Breast epithelium (tissue), 4 donors: ENCODE measurements at regions not wholly inside any gene's neighbourhood (a gene's known extent, or its start where the extent isn't known, plus 50 kb on each side); places are given as distances from the start of the nearest gene placed in this dataset.

Source experiments
- DNase-seq, 2 donors: peaks; one replicate each; pipeline ENCODE4 v3.0.0-alpha.2; 2019; ENCODE audit warnings: low spot score in 2 of 2
- H3K27ac ChIP-seq, 2 donors: fragments of 200-600 bp; sonication (generic) in 1 of 2; one replicate each; pipeline ENCODE4 v1.5.1; 2016 to 2019; ENCODE audit warnings: mild to moderate bottlenecking in 1 of 2
- H3K27me3 ChIP-seq, 2 donors: fragments of 200-600 bp; sonication (generic) in 1 of 2; one replicate each; pipeline versions ENCODE4 v1.5.1 to v1.6.0; 2017 to 2019; ENCODE audit warnings: control low read depth in 1 of 2, mild to moderate bottlenecking in 1 of 2
- H3K36me3 ChIP-seq: fragments of 200-600 bp; one replicate; pipeline ENCODE4 v1.5.1; 2019
- H3K4me1 ChIP-seq, 2 donors: fragments of 200-600 bp; sonication (generic); one replicate each; pipeline ENCODE4 v1.5.1; 2016 to 2019; ENCODE audit warnings: control low read depth in 1 of 2
- H3K4me3 ChIP-seq, 3 donors: fragments of 200-600 bp; sonication (generic); 1 replicate in 2 of 3; 2 replicates in 1 of 3; pipeline ENCODE4 v1.5.1; 2016 to 2019; ENCODE audit warnings: mild to moderate bottlenecking in 3 of 3, moderate library complexity in 2 of 3
- H3K9me3 ChIP-seq, 2 donors: fragments of 200-600 bp; sonication (generic) in 1 of 2; one replicate each; pipeline ENCODE4 v1.5.1; 2016 to 2019; ENCODE audit warnings: control low read depth in 1 of 2
- CTCF ChIP-seq, 3 donors: fragments of 450-650 bp; IDR thresholded peaks; one replicate each; pipeline ENCODE4 v1.5.1; 2016 to 2017; ENCODE audit warnings: antibody characterized with exemption in 3 of 3, mild to moderate bottlenecking in 3 of 3, moderate library complexity in 3 of 3
- POLR2A ChIP-seq: fragments of 450-650 bp; IDR thresholded peaks from one replicate; pipeline ENCODE4 v1.6.1; 2016; ENCODE audit warnings: antibody characterized with exemption, mild to moderate bottlenecking, moderate library complexity
- POLR2AphosphoS5 ChIP-seq, 3 donors: sonication (generic); formaldehyde crosslinking; IDR thresholded peaks; one replicate each; pipeline ENCODE4 v1.6.1; 2017; ENCODE audit warnings: antibody characterized with exemption in 3 of 3
- intact Hi-C: fragments of 100-400 bp; cut with DNase I; formaldehyde crosslinking; loops from one replicate; pipeline ENCODE4 v1.15.1; 2023; ENCODE audit warnings: low total_unique reads

DNA sequence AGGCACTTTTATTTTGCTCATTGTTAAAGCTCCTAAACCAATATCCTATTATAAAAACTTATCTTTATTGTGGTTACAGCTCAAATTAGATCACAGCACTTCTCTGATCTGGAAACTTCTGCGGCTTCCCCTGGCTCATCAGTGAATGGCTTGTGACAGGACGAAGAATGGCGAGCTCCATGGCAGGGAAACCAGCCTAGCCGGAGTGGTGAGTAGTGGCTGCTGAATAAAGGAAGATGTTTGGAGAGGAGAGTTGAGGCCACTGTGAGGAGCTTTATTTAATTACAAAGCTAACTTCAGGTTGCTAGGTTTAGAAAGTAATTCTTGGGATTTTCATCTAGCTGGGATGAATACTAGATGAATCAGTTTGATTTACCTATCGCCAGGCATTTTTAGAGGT is 213.5 kb downstream of the CYRIA start:
- Histone ChIP-seq H3K36me3 (no peaks in the 10 kb centered on the region), H3K27ac (no peak overlapping the region), H3K4me1 (no peaks in the 10 kb centered on the region), H3K9me3 (no peaks in the 10 kb centered on the region), H3K4me3 (no peak overlapping the region), H3K27me3 (no peaks in the 10 kb centered on the region)
- intact Hi-C loops: no loop called here
- DNase-seq: no peak
- TF ChIP-seq CTCF (IDR thresholded peaks at IDR 0.05) (no peak), POLR2AphosphoS5 (IDR thresholded peaks at IDR 0.05) (no peak), POLR2A (no peak)

DNA sequence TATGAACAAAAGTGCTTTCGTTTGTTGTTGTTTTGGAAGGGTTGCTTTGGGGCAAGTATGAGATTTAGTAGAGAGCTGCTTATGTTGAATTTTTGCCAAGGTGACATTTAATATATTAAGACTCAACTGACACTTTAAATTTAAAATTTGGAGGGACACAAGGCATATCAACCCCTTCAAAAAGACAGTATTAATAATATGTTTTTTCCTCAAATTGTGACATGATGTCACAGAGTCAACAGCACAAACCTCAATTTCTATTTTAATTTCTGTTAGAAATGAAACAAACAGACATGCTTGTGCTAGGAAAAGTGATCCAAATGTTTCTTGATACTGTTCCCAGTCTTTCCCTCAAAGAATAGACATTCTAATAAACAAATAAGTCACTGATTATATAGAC is 218.9 kb downstream of the CYRIA start:
- H3K9me3 ChIP-seq: no peaks in the 10 kb centered on the region
- TF ChIP-seq POLR2A (no peak), POLR2AphosphoS5 (IDR thresholded peaks at IDR 0.05) (no peak), CTCF (IDR thresholded peaks at IDR 0.05) (no peak)
- H3K36me3 ChIP-seq: no peaks in the 10 kb centered on the region
- H3K27ac ChIP-seq: no peak overlapping the region
- H3K4me3 ChIP-seq: no peak overlapping the region
- no peaks in the 10 kb centered on the region for H3K27me3 ChIP-seq
- H3K4me1 ChIP-seq: no peaks in the 10 kb centered on the region
- no peak for DNase-seq
- intact Hi-C loops: no loop called here

- intact Hi-C loops: no loop called here
- no peaks in the 10 kb centered on the region for H3K9me3 ChIP-seq
- H3K27ac ChIP-seq: no peak overlapping the region
- no peak overlapping the region for H3K4me3 ChIP-seq
- H3K36me3 ChIP-seq: no peaks in the 10 kb centered on the region
- no peaks in the 10 kb centered on the region for H3K27me3 ChIP-seq
- TF ChIP-seq CTCF (IDR thresholded peaks at IDR 0.05) (no peak), POLR2A (no peak), POLR2AphosphoS5 (IDR thresholded peaks at IDR 0.05) (no peak)
- H3K4me1 ChIP-seq: no peaks in the 10 kb centered on the region
- no peak for DNase-seq
Measured at GRCh38 chr2:16442971-16443370, 222.7 kb downstream of the CYRIA start.

DNA sequence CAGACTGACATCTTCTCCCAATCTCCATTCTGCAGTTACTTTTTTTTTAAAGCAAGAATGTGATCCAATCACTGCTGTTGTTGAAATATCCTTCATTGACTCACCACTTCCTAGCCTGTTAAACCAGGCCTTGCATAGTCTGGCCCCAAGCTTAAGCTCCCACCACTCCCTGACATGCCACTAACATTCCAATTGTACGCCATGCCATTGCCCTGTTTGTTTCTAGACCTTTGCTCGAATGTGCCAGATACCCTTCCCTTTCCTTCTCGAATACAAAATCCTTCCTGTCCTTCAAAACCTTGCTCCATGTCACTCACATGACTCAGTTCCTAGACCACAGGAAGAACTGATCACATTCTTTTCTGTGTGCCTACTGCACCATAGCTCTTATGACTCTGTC is 224.2 kb downstream of the CYRIA start:
- intact Hi-C loops: no loop called here
- no peak for DNase-seq
- no peaks in the 10 kb centered on the region for H3K4me1 ChIP-seq
- no peaks in the 10 kb centered on the region for H3K27me3 ChIP-seq
- H3K36me3 ChIP-seq: no peaks in the 10 kb centered on the region
- no peak overlapping the region for H3K27ac ChIP-seq
- TF ChIP-seq POLR2AphosphoS5 (IDR thresholded peaks at IDR 0.05) (no peak), CTCF (IDR thresholded peaks at IDR 0.05) (no peak), POLR2A (no peak)
- no peaks in the 10 kb centered on the region for H3K9me3 ChIP-seq
- H3K4me3 ChIP-seq: no peak overlapping the region

- intact Hi-C loops: no loop called here
- H3K27ac ChIP-seq: no peak overlapping the region
- H3K27me3 ChIP-seq: no peaks in the 10 kb centered on the region
- no peaks in the 10 kb centered on the region for H3K36me3 ChIP-seq
- TF ChIP-seq CTCF (IDR thresholded peaks at IDR 0.05) (no peak), POLR2AphosphoS5 (IDR thresholded peaks at IDR 0.05) (no peak), POLR2A (no peak)
- no peaks in the 10 kb centered on the region for H3K9me3 ChIP-seq
- no peaks in the 10 kb centered on the region for H3K4me1 ChIP-seq
- H3K4me3 ChIP-seq: no peak overlapping the region
- DNase-seq: no peak
Measured at GRCh38 chr2:16440898-16441297, 224.7 kb downstream of the CYRIA start.
